ENCODE measurements at regions not wholly inside any gene's neighbourhood (a gene's known extent, or its start where the extent isn't known, plus 50 kb on each side); places are given as distances from the start of the nearest gene placed in this dataset.
"Not testable (repeated sequence)": the region's sequence is repeated elsewhere in the genome, so short reads cannot be mapped to it uniquely, and the experiment has no call there.

DNA sequence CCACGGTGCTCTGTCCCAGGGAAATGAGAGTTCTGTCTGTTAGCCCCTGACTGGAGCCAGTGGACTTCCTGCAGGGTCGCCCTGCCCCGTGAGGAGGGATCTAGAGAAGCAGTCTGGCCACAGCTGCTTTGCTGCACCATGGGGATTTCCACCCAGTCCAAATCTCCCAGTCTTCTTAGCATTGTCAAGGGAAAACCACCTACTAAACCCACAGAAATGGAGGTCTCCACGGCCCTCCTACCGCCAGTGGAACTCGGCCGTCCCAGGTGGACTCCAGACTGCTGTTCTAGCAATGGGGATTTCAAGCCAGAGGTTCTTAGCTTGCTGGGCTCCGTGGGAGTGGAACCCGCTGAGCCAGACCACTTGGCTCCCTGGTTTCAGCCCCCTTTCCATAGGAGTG, 133.3 kb upstream of the PCDH7 start:
- no peaks in the 10 kb centered on the region for H3K4me1 ChIP-seq (ENCODE audit: control insufficient read depth, extremely low read depth, insufficient read depth, low read length)
- TF ChIP-seq EZH2 (IDR thresholded peaks at IDR 0.05; ENCODE audit: low read length): no peak
- TF ChIP-seq, protein P1, sequence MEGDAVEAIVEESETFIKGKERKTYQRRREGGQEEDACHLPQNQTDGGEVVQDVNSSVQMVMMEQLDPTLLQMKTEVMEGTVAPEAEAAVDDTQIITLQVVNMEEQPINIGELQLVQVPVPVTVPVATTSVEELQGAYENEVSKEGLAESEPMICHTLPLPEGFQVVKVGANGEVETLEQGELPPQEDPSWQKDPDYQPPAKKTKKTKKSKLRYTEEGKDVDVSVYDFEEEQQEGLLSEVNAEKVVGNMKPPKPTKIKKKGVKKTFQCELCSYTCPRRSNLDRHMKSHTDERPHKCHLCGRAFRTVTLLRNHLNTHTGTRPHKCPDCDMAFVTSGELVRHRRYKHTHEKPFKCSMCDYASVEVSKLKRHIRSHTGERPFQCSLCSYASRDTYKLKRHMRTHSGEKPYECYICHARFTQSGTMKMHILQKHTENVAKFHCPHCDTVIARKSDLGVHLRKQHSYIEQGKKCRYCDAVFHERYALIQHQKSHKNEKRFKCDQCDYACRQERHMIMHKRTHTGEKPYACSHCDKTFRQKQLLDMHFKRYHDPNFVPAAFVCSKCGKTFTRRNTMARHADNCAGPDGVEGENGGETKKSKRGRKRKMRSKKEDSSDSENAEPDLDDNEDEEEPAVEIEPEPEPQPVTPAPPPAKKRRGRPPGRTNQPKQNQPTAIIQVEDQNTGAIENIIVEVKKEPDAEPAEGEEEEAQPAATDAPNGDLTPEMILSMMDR (optimal IDR thresholded peaks at IDR 0.05 in 1 of 3, IDR thresholded peaks at IDR 0.05 in 1 of 3, conservative IDR thresholded peaks at IDR 0.05 in 1 of 3; ENCODE audit: extremely low read depth in 1 of 3, insufficient read depth in 2 of 3, low read length in 3 of 3): no peak
- no peaks in the 10 kb centered on the region for H3K9me1 ChIP-seq (ENCODE audit: control insufficient read depth, extremely low read depth, insufficient read depth, low read length)
- FAIRE-seq: no peak
- H2AFZ ChIP-seq (ENCODE audit: control insufficient read depth, low read length): no peak overlapping the region
- H3K79me2 ChIP-seq (ENCODE audit: control insufficient read depth, insufficient read depth, low read length): no peaks in the 10 kb centered on the region
- H3K27me3 ChIP-seq (ENCODE audit: control insufficient read depth, extremely low read depth, insufficient read depth, low read length): no peaks in the 10 kb centered on the region
- H3K9me3 ChIP-seq (ENCODE audit: control insufficient read depth, low read depth, low read length): no peaks in the 10 kb centered on the region
- dilution Hi-C loops (cut with MboI; ENCODE audit: extremely low pct_ligation_motif_present, low sequenced_read_pairs): no loop called here
- no peak overlapping the region for H3K4me3 ChIP-seq (ENCODE audit: control insufficient read depth in 2 of 3, extremely low read depth in 1 of 3, insufficient read depth in 2 of 3, low read depth in 1 of 3, low read length in 3 of 3)
- no peaks in the 10 kb centered on the region for H4K20me1 ChIP-seq (ENCODE audit: control insufficient read depth, extremely low read depth, insufficient read depth, low read length)
- no peak for DNase-seq (ENCODE audit: low read depth, low spot score)
- H3K4me2 ChIP-seq (ENCODE audit: control insufficient read depth, extremely low read depth, insufficient read depth, low read depth, low read length): no peak overlapping the region
- no peak overlapping the region for H3K9ac ChIP-seq (ENCODE audit: control insufficient read depth, extremely low read depth, insufficient read depth, low read length)
- no peaks in the 10 kb centered on the region for H3K36me3 ChIP-seq (ENCODE audit: control insufficient read depth in 2 of 2, extremely low read depth in 1 of 2, insufficient read depth in 2 of 2, low read length in 2 of 2)
- H3K27ac ChIP-seq (ENCODE audit: control insufficient read depth, insufficient read depth, low read length): no peak overlapping the region

DNA sequence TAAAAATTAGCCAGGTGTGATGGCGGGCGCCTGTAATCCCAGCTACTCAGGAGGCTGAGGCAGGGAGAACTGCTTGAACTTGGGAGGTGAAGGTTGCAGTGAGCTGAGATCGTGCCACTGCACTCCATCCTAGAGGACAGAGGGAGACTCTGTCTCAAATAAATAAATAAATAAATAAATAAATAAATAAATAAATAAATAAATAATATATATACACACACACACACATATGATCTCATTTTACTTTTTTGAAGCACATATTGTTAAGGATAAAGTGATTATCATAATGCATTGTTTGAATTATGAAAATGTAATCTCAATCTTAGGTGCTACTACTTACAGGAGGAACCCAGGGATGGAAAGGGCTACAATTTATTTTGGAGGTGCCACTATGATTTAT, 130.5 kb upstream of the PCDH7 start:
- H4K20me1 ChIP-seq (ENCODE audit: control insufficient read depth, extremely low read depth, insufficient read depth, low read length); H3K4me3 ChIP-seq (ENCODE audit: control insufficient read depth in 2 of 3, extremely low read depth in 1 of 3, insufficient read depth in 2 of 3, low read depth in 1 of 3, low read length in 3 of 3); H3K4me1 ChIP-seq (ENCODE audit: control insufficient read depth, extremely low read depth, insufficient read depth, low read length); H3K4me2 ChIP-seq (ENCODE audit: control insufficient read depth, extremely low read depth, insufficient read depth, low read depth, low read length); H3K79me2 ChIP-seq (ENCODE audit: control insufficient read depth, insufficient read depth, low read length); H3K9ac ChIP-seq (ENCODE audit: control insufficient read depth, extremely low read depth, insufficient read depth, low read length); DNase-seq (ENCODE audit: low read depth, low spot score); H3K9me3 ChIP-seq (ENCODE audit: control insufficient read depth, low read depth, low read length); H3K36me3 ChIP-seq (ENCODE audit: control insufficient read depth in 2 of 2, extremely low read depth in 1 of 2, insufficient read depth in 2 of 2, low read length in 2 of 2); FAIRE-seq; dilution Hi-C loops (cut with MboI; ENCODE audit: extremely low pct_ligation_motif_present, low sequenced_read_pairs); H2AFZ ChIP-seq (ENCODE audit: control insufficient read depth, low read length); H3K27me3 ChIP-seq (ENCODE audit: control insufficient read depth, extremely low read depth, insufficient read depth, low read length); H3K9me1 ChIP-seq (ENCODE audit: control insufficient read depth, extremely low read depth, insufficient read depth, low read length); H3K27ac ChIP-seq (ENCODE audit: control insufficient read depth, insufficient read depth, low read length): not testable (repeated sequence)

DNA sequence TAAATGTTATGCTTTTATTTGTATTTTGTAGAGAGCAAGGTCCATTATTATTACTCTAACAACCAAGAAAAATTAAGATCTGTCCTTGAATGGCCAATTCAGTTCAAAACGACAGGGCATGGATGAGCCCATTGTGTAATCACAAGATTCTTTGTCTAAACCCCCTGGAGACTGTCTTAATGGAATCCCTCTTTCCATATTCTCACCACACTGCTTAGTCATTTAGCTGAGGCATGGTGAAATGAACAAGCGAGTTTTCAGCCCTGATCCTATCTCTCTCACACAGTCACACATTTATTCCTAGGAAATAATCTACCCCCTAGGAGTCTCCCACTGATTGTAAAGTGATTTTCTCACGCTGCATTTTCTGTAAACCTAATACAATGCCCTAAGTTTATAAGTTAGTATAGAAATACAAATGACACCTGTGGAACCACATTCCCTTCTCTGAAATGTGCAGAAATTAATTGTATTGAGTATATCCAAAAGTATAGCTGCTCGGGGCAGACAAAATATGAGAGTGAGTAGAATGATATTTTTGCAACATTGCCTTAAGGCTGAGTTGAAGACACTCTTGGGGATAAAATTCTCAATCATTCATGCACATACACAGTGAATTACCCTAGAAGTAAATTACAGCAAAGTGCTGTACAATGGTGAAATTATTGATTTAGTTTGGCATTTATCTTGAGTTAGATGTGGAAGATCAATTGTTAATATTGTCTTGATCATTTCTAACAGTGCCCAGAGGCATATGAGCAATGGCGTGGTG, 119.7 kb upstream of the PCDH7 start:
- Histone ChIP-seq H3K9ac (ENCODE audit: control insufficient read depth, extremely low read depth, insufficient read depth, low read length) (no peak overlapping the region), H3K4me1 (ENCODE audit: control insufficient read depth, extremely low read depth, insufficient read depth, low read length) (no peaks in the 10 kb centered on the region), H3K79me2 (ENCODE audit: control insufficient read depth, insufficient read depth, low read length) (no peaks in the 10 kb centered on the region), H3K9me1 (ENCODE audit: control insufficient read depth, extremely low read depth, insufficient read depth, low read length) (no peaks in the 10 kb centered on the region), H3K27me3 (ENCODE audit: control insufficient read depth, extremely low read depth, insufficient read depth, low read length) (no peaks in the 10 kb centered on the region), H3K9me3 (ENCODE audit: control insufficient read depth, low read depth, low read length) (no peaks in the 10 kb centered on the region), H3K4me2 (ENCODE audit: control insufficient read depth, extremely low read depth, insufficient read depth, low read depth, low read length) (no peak overlapping the region), H4K20me1 (ENCODE audit: control insufficient read depth, extremely low read depth, insufficient read depth, low read length) (no peaks in the 10 kb centered on the region), H3K36me3 (ENCODE audit: control insufficient read depth in 2 of 2, extremely low read depth in 1 of 2, insufficient read depth in 2 of 2, low read length in 2 of 2) (no peaks in the 10 kb centered on the region), H2AFZ (ENCODE audit: control insufficient read depth, low read length) (no peak overlapping the region), H3K27ac (ENCODE audit: control insufficient read depth, insufficient read depth, low read length) (no peak overlapping the region), H3K4me3 (ENCODE audit: control insufficient read depth in 2 of 3, extremely low read depth in 1 of 3, insufficient read depth in 2 of 3, low read depth in 1 of 3, low read length in 3 of 3) (no peak overlapping the region)
- no peak for DNase-seq (ENCODE audit: low read depth, low spot score)
- dilution Hi-C loops (cut with MboI; ENCODE audit: extremely low pct_ligation_motif_present, low sequenced_read_pairs): no loop called here
- no peak for FAIRE-seq
- TF ChIP-seq, protein P1 (optimal IDR thresholded peaks at IDR 0.05 in 1 of 3, IDR thresholded peaks at IDR 0.05 in 1 of 3, conservative IDR thresholded peaks at IDR 0.05 in 1 of 3; ENCODE audit: extremely low read depth in 1 of 3, insufficient read depth in 2 of 3, low read length in 3 of 3): no peak
- no peak for TF ChIP-seq EZH2 (IDR thresholded peaks at IDR 0.05; ENCODE audit: low read length)

Measured in keratinocyte (primary cell).